HFFc6 (cell line): ENCODE measurements at regions not wholly inside any gene's neighbourhood (a gene's known extent, or its start where the extent isn't known, plus 50 kb on each side); places are given as distances from the start of the nearest gene placed in this dataset.
A peak's percentile ranks its signal among the peaks of the same experiment; 100 is the strongest.

Source experiments
- DNase-seq: peaks from one replicate; pipeline ENCODE4 v3.0.0-alpha.2; 2018
- H3K27ac Mint-ChIP-seq: 2 replicates; pipeline ENCODE4 v1.8.0; 2020; ENCODE audit warnings: mild to moderate bottlenecking, mixed read lengths
- H3K27me3 Mint-ChIP-seq: 2 replicates; pipeline ENCODE4 v1.8.0; 2021; ENCODE audit warnings: mild to moderate bottlenecking, moderate library complexity, mixed read lengths; ENCODE audit not compliant: insufficient read depth
- H3K36me3 Mint-ChIP-seq: 2 replicates; pipeline ENCODE4 v1.8.0; 2021; ENCODE audit warnings: low read depth, mixed read lengths
- H3K4me1 Mint-ChIP-seq: 2 replicates; pipeline ENCODE4 v1.8.0; 2020; ENCODE audit warnings: low read depth, mixed read lengths
- H3K4me3 Mint-ChIP-seq: 2 replicates; pipeline ENCODE4 v1.8.0; 2020; ENCODE audit warnings: mild to moderate bottlenecking, moderate library complexity, mixed read lengths
- H3K9me3 Mint-ChIP-seq: 2 replicates; pipeline ENCODE4 v1.8.0; 2020; ENCODE audit warnings: mild to moderate bottlenecking, mixed read lengths
- CTCF ChIP-seq: fragments of 200-600 bp; sonication (generic); IDR thresholded peaks from 2 replicates; pipeline ENCODE4 v1.5.0; 2021; ENCODE audit warnings: antibody characterized with exemption, mild to moderate bottlenecking

- H3K9me3 Mint-ChIP-seq, result no peaks in the 10 kb centered on the region
- no peak for TF ChIP-seq CTCF
- H3K4me3 Mint-ChIP-seq, result peak overlapping the region; percentile 63; the same call in 1 of the 2 replicates
- no peak for DNase-seq
- peaks cover 5% of the 10 kb centered on the region; the same call in 1 of the 2 replicates for H3K4me1 Mint-ChIP-seq
- peaks cover 7% of the 10 kb centered on the region for H3K27me3 Mint-ChIP-seq
- H3K36me3 Mint-ChIP-seq, result no peaks in the 10 kb centered on the region
- no peak overlapping the region for H3K27ac Mint-ChIP-seq
Measured at GRCh38 chr6:99808992-99809391, 185.0 kb downstream of the MCHR2 start.

GRCh38 chr6:99810295-99810694 is 183.7 kb downstream of the MCHR2 start:
- no peak for TF ChIP-seq CTCF
- Mint-ChIP-seq H3K4me3 (no peak overlapping the region), H3K27ac (no peak overlapping the region), H3K36me3 (no peaks in the 10 kb centered on the region), H3K9me3 (no peaks in the 10 kb centered on the region), H3K27me3 (peaks cover 7% of the 10 kb centered on the region), H3K4me1 (peaks cover 5% of the 10 kb centered on the region; the same call in 1 of the 2 replicates)
- DNase-seq, result no peak

GRCh38 chr6:99810942-99811620 is 182.9 kb downstream of the MCHR2 start:
- Mint-ChIP-seq H3K27me3 (peaks cover 7% of the 10 kb centered on the region), H3K4me3 (no peak overlapping the region), H3K36me3 (no peaks in the 10 kb centered on the region), H3K9me3 (no peaks in the 10 kb centered on the region), H3K4me1 (peaks cover 5% of the 10 kb centered on the region; the same call in 1 of the 2 replicates), H3K27ac (no peak overlapping the region)
- no peak for DNase-seq
- no peak for TF ChIP-seq CTCF

DNA sequence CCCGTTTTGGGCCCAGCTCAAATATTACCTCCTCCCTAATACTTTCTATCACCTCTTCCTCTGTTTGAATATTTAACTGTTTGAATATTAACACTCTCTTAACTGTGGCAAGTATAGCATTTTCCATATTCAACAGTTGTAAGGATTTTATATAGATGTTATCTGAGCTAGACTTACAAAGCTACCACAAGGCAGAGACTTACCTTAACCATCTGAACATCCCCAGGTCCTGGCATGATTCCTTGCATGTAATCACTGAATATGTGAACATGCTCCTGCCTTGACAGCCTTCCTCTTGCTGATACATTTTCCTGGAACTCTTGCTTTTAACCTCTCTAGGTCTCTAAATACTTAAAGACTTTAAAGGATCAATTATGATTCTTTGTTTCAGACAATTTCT is 182.4 kb downstream of the MCHR2 start:
- H3K4me3 Mint-ChIP-seq, result no peak overlapping the region
- peaks cover 5% of the 10 kb centered on the region; the same call in 1 of the 2 replicates for H3K4me1 Mint-ChIP-seq
- H3K27me3 Mint-ChIP-seq, result peaks cover 7% of the 10 kb centered on the region
- no peak overlapping the region for H3K27ac Mint-ChIP-seq
- TF ChIP-seq CTCF, result no peak
- no peak for DNase-seq
- H3K36me3 Mint-ChIP-seq, result no peaks in the 10 kb centered on the region
- no peaks in the 10 kb centered on the region for H3K9me3 Mint-ChIP-seq

- Mint-ChIP-seq H3K27me3 (peaks cover 5% of the 10 kb centered on the region), H3K4me3 (no peak overlapping the region), H3K9me3 (no peaks in the 10 kb centered on the region), H3K4me1 (peaks cover 3% of the 10 kb centered on the region; the same call in 1 of the 2 replicates), H3K27ac (no peak overlapping the region), H3K36me3 (no peaks in the 10 kb centered on the region)
- no peak for TF ChIP-seq CTCF
- DNase-seq, result no peak
Measured at GRCh38 chr6:99813565-99813964, 180.5 kb downstream of the MCHR2 start.
